Gastrocnemius medialis (tissue), 4 donors: ENCODE measurements at regions not wholly inside any gene's neighbourhood (a gene's known extent, or its start where the extent isn't known, plus 50 kb on each side); places are given as distances from the start of the nearest gene placed in this dataset.

Experiments used
- ATAC-seq, 2 donors: fragments of 150-250 bp; one replicate each; pipeline ENCODE4 v1.9.1; 2016
- DNase-seq, 2 donors: peaks; one replicate each; pipeline ENCODE4 v3.0.0-alpha.2; 2019
- H3K27ac ChIP-seq, 4 donors: fragments of 200-600 bp; sonication (generic); 1 replicate in 1 of 4; 2 replicates in 3 of 4; pipeline ENCODE4 v1.5.1; 2016 to 2018; ENCODE audit warnings: mild to moderate bottlenecking in 2 of 4, moderate library complexity in 1 of 4
- H3K27me3 ChIP-seq, 3 donors: fragments of 200-600 bp; sonication (generic) in 2 of 3; 1 replicate in 1 of 3; 2 replicates in 2 of 3; pipeline versions ENCODE4 v1.5.1 to v1.6.0; 2016 to 2019; ENCODE audit warnings: mild to moderate bottlenecking in 1 of 3, moderate library complexity in 1 of 3
- H3K36me3 ChIP-seq, 2 donors: fragments of 200-600 bp; sonication (generic) in 1 of 2; one replicate each; pipeline ENCODE4 v1.5.1; 2017 to 2018
- H3K4me1 ChIP-seq, 2 donors: fragments of 200-600 bp; sonication (generic) in 1 of 2; one replicate each; pipeline ENCODE4 v1.5.1; 2016 to 2017; ENCODE audit warnings: mild to moderate bottlenecking in 2 of 2
- H3K4me3 ChIP-seq, 4 donors: fragments of 200-600 bp; sonication (generic) in 3 of 4; 1 replicate in 1 of 4; 2 replicates in 3 of 4; pipeline ENCODE4 v1.5.1; 2016 to 2019; ENCODE audit warnings: mild to moderate bottlenecking in 2 of 4
- H3K9me3 ChIP-seq, 3 donors: fragments of 200-600 bp; sonication (generic) in 2 of 3; 1 replicate in 1 of 3; 2 replicates in 2 of 3; pipeline ENCODE4 v1.5.1; 2016 to 2019
- CTCF ChIP-seq, 5 experiments: fragments of 450-650 bp in 3 of 5; fragments of 200-600 bp in 2 of 5; sonication (generic) in 2 of 5; IDR thresholded peaks in 4 of 5; conservative IDR thresholded peaks in 1 of 5; 1 replicate in 4 of 5; 2 replicates in 1 of 5; pipeline ENCODE4 v1.5.1; 2016 to 2019; ENCODE audit warnings: antibody characterized with exemption in 5 of 5, mild to moderate bottlenecking in 3 of 5, moderate library complexity in 3 of 5
- POLR2A ChIP-seq, 2 donors: fragments of 450-650 bp; IDR thresholded peaks; one replicate each; pipeline ENCODE4 v1.6.1; 2017; ENCODE audit warnings: antibody characterized with exemption in 2 of 2, mild to moderate bottlenecking in 2 of 2, moderate library complexity in 2 of 2
- in situ Hi-C, 4 donors: fragments of 200-750 bp; cut with MboI; loops; one replicate each; pipeline versions ENCODE4 v1.15.0 to v1.8.0; 2017; ENCODE audit warnings: low sequenced_read_pairs in 4 of 4
- intact Hi-C: fragments of 100-400 bp; cut with DNase I; formaldehyde crosslinking; loops from one replicate; pipeline ENCODE4 v1.15.1; 2023; ENCODE audit warnings: low total_unique reads

- Histone ChIP-seq H3K27me3 (no peaks in the 10 kb centered on the region), H3K4me3 (no peak overlapping the region), H3K4me1 (no peaks in the 10 kb centered on the region), H3K9me3 (no peaks in the 10 kb centered on the region), H3K27ac (no peak overlapping the region), H3K36me3 (no peaks in the 10 kb centered on the region)
- intact Hi-C loops (no loop called here), in situ Hi-C loops (no loop called here)
- no peak for DNase-seq
- ATAC-seq = no peak
- no peak for TF ChIP-seq CTCF (IDR thresholded peaks at IDR 0.05 in 4 of 5, conservative IDR thresholded peaks at IDR 0.05 in 1 of 5)
- no peak for TF ChIP-seq POLR2A (IDR thresholded peaks at IDR 0.05)
These were observed 268.0 kb downstream of the ADRA2A start for GRCh38 chr10:111344804-111345203.

DNA sequence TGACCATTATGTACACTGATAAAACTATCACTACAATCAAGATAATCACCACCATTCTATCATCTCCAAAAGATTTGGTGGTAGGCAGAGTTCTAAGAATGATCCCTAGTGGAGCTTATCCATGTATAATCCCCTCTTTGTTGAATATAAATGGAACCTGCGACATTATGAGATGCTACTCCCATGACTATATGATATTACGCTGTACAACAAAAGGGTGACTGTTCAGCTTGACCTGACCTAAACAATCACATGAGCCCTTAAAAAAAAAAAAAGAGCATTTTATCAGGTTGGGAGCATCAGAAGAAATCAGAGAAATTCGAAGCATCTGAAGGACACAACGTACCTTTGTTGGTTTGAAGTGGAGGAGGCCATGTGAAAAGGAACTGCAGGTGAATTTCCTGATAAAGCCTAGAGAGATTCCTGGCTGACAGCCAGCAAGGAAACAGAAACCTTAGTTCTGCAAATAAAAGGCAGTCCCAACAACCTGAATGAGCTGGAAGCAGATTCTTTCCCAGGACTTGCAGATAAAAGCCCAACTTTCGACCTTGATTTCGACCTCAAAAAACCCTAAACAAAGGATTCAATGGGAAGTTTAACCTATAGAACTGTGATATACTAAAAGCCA, 270.7 kb downstream of the ADRA2A start:
- H3K4me3 ChIP-seq = no peak overlapping the region
- in situ Hi-C loops = no loop called here
- TF ChIP-seq POLR2A (IDR thresholded peaks at IDR 0.05) = no peak
- no peak for TF ChIP-seq CTCF (IDR thresholded peaks at IDR 0.05 in 4 of 5, conservative IDR thresholded peaks at IDR 0.05 in 1 of 5)
- intact Hi-C loops = no loop called here
- no peaks in the 10 kb centered on the region for H3K4me1 ChIP-seq
- H3K36me3 ChIP-seq = no peaks in the 10 kb centered on the region
- ATAC-seq = no peak
- DNase-seq = no peak
- H3K27me3 ChIP-seq = no peaks in the 10 kb centered on the region
- no peaks in the 10 kb centered on the region for H3K9me3 ChIP-seq
- no peak overlapping the region for H3K27ac ChIP-seq

DNA sequence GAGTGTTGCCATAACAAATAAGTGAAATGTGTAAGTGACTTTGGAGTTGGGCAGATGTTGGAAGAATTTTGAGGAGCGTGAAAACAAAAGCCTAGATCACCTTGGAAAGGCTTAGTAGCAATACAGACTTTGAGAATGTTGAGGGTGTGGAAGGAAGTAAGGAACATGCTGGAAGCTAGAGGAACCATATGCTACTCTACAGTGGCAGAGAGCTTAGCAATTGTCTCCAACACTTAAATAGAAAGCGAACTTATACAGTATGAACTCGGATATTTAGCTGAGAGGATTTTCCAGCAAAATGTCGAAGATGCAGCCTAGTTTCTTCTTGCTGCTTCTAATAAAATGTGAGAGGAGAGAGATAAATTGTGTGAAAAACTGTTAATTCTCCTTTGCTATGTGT, 271.2 kb downstream of the ADRA2A start:
- Histone ChIP-seq H3K27me3 (no peaks in the 10 kb centered on the region), H3K9me3 (no peaks in the 10 kb centered on the region), H3K4me3 (no peak overlapping the region), H3K36me3 (no peaks in the 10 kb centered on the region), H3K27ac (no peak overlapping the region), H3K4me1 (no peaks in the 10 kb centered on the region)
- in situ Hi-C loops = no loop called here
- TF ChIP-seq POLR2A (IDR thresholded peaks at IDR 0.05) (no peak), CTCF (IDR thresholded peaks at IDR 0.05 in 4 of 5, conservative IDR thresholded peaks at IDR 0.05 in 1 of 5) (no peak)
- no peak for ATAC-seq
- no peak for DNase-seq
- intact Hi-C loops = no loop called here

- ATAC-seq (no peak), DNase-seq (no peak)
- TF ChIP-seq CTCF (IDR thresholded peaks at IDR 0.05 in 4 of 5, conservative IDR thresholded peaks at IDR 0.05 in 1 of 5) = no peak
- no peak for TF ChIP-seq POLR2A (IDR thresholded peaks at IDR 0.05)
- no peaks in the 10 kb centered on the region for H3K36me3 ChIP-seq
- no peaks in the 10 kb centered on the region for H3K4me1 ChIP-seq
- in situ Hi-C loops (loop anchor here in 2 of 4 donors (25.0 kb wide), 1 partner anchor 268 kb away; the partner anchor contains the start of gene ADRA2A (in 2 of the 2)), intact Hi-C loops (no loop called here)
- H3K27ac ChIP-seq = no peak overlapping the region
- no peak overlapping the region for H3K4me3 ChIP-seq
- H3K9me3 ChIP-seq = no peaks in the 10 kb centered on the region
- H3K27me3 ChIP-seq = peaks cover 0 to 7% (median 0%) of the 10 kb centered on the region in 3 donors
These were observed 278.0 kb downstream of the ADRA2A start for GRCh38 chr10:111354859-111355258.

- no peak overlapping the region for H3K4me3 ChIP-seq
- DNase-seq (no peak), ATAC-seq (no peak)
- H3K27me3 ChIP-seq = peaks cover 0 to 7% (median 0%) of the 10 kb centered on the region in 3 donors
- H3K9me3 ChIP-seq = no peaks in the 10 kb centered on the region
- no peak overlapping the region for H3K27ac ChIP-seq
- in situ Hi-C loops = loop anchor here in 2 of 4 donors (25.0 kb wide), 1 partner anchor 269 kb away; the partner anchor contains the start of gene ADRA2A (in 2 of the 2)
- no peaks in the 10 kb centered on the region for H3K36me3 ChIP-seq
- no peak for TF ChIP-seq CTCF (IDR thresholded peaks at IDR 0.05 in 4 of 5, conservative IDR thresholded peaks at IDR 0.05 in 1 of 5)
- TF ChIP-seq POLR2A (IDR thresholded peaks at IDR 0.05) = no peak
- intact Hi-C loops = no loop called here
- H3K4me1 ChIP-seq = no peaks in the 10 kb centered on the region
These were observed 279.7 kb downstream of the ADRA2A start for GRCh38 chr10:111356571-111356970.
